Ramos (cell line): ENCODE measurements at regions not wholly inside any gene's neighbourhood (a gene's known extent, or its start where the extent isn't known, plus 50 kb on each side); places are given as distances from the start of the nearest gene placed in this dataset.

ENCODE experiments used
- in situ Hi-C: fragments of 300-500 bp; cut with MboI; formaldehyde crosslinking; loops from one replicate; pipeline ENCODE4 v1.14.3; 2022; ENCODE audit warnings: low sequenced_read_pairs; ENCODE audit not compliant: unreplicated experiment

- in situ Hi-C loops = no loop called here
These were observed 503.9 kb downstream of the RASEF start for GRCh38 chr9:82558855-82559630.

DNA sequence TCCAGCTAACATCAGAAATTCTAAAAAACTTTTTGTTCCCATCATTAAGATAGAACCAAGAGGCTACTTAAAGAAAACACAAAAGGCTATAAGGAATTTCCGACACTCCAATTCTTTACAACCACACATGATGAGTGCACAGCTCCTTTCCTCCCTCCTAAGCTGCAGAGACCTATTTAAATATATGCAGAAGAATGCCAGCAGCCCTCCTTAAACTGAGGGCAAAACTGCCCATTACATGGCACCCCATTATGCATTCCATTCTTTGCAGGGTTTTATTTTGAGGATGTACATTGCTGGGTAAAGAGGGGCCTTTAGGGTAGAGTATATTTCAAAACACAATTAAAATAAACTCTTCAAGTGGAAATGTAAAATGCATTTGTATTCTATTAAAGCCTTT lies 502.9 kb downstream of the RASEF start:
- in situ Hi-C loops = no loop called here

DNA sequence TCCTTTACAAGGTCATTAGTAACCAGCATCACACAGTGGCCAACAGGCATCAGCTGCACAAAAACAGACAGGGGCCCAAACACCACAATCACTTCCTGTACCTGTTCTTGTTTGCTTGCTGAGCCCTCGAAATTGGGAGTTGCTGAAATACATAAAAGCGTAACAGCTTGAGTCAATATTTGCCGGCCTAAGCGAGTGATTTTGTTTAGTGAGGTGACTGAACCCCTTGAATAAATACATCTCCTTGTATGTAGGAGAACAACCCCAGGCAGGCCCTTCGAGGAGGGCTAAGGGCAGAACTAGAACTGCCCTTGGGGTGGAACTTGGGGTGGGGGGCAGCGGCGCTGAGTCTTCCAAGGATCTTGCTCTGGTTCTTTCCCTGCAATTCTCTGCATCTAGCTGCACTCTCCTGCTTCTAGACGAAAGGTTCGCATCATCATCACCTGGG lies 502.5 kb downstream of the RASEF start:
- in situ Hi-C loops = no loop called here

DNA sequence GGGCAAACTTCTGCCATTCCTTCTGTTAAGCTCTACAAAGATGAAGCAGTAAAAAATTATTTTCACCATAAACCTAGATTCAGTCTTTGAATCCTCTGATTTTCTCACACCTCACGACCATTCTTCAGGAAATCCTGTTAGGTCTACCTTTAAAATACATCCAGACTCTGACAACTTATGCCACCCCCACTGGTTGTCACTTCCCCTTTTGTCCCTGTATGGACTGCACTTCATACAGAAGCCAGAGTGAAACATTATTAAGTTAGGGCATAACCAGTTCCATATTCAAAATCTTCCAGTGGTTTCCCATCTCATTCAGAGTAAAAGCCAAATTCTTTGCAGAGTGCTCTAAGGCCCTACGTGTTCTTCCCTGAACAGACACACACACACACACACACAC lies 499.8 kb downstream of the RASEF start:
- in situ Hi-C loops = no loop called here

GRCh38 chr9:82563841-82564240 lies 499.1 kb downstream of the RASEF start:
- in situ Hi-C loops = no loop called here

- in situ Hi-C loops = no loop called here
These were observed 497.6 kb downstream of the RASEF start for GRCh38 chr9:82565188-82565969.

GRCh38 chr9:82567953-82568352 lies 495.0 kb downstream of the RASEF start:
- in situ Hi-C loops = no loop called here

- in situ Hi-C loops = no loop called here
These were observed 492.7 kb downstream of the RASEF start for GRCh38 chr9:82570226-82570625.

GRCh38 chr9:82571540-82571939 lies 491.4 kb downstream of the RASEF start:
- in situ Hi-C loops = no loop called here

DNA sequence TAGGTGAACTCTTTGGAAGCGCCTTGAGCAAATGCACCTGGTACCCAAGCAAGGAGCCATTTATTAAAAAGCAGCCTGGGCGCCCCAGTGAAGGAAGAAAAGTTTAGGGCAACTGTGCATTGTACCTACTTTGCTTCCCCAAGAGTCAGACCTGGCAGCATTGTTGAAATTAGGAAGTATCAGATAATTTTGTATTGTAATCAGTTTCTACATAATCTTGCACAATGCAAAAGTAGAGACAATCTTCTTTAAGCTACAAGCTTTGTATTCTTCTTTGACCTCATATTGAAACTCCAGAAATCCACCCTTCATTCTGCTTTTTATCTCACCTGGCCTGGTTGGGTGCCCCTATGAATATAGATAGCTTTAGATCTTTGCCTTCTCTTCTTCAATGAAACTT lies 490.8 kb downstream of the RASEF start:
- in situ Hi-C loops = no loop called here

- in situ Hi-C loops = no loop called here
These were observed 488.0 kb downstream of the RASEF start for GRCh38 chr9:82574911-82575310.

DNA sequence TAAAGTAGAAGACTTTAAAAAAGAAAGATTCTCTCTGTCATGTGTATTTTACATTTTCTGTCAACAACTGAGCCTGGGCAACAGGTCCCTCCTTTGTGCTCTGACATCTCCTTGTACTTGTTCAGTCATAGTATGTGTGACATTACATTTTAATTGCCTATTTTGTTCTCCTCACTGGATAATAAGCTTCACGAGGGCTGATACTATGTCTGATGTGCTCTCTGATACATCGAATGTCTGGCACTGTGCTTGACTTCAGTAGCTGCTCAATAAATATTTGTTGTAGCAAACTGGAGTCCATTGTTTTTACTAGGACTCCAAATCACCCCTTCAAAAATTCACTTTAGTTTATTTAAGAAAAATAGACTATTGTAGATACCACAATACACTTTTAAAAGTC lies 482.0 kb downstream of the RASEF start:
- in situ Hi-C loops = no loop called here

DNA sequence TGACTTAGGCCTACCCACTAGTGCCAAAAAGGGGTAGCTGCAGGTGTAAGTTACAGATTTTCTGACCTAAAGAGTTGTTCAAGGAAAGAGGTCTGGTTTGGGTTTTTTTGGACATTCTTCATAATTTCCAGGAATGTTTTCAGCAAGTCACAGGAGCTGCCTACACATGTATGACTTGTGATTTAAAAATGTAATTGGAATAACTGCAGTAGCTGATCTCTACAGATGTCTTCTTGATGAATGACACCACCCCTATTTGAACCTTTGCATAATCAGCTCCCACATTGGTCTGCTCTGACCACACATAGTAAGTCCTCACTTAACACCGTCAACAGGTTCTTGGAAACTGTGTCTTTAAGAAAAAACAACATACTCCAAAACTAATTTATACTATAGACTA lies 481.4 kb downstream of the RASEF start:
- in situ Hi-C loops = no loop called here

DNA sequence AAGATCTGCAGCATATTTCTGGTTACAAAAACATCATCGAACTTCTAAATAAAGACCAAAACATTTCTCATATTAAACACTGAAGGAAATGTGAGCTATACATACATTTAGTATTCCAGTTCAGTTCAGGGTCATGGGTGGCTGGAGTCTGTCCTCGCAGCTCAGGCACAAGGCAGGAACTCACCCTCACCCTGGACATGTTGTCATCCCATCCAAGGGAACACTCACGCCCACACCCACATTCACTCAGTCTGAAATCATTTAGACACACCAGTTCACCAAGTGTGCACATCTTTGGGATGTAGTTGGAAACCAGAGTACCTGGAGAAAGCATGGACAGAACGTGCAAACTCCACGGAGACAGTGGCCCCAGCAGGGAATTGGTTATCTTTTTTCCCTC lies 481.0 kb downstream of the RASEF start:
- in situ Hi-C loops = no loop called here

- in situ Hi-C loops = no loop called here
These were observed 480.2 kb downstream of the RASEF start for GRCh38 chr9:82582693-82583092.

- in situ Hi-C loops = no loop called here
These were observed 479.4 kb downstream of the RASEF start for GRCh38 chr9:82583524-82583923.

DNA sequence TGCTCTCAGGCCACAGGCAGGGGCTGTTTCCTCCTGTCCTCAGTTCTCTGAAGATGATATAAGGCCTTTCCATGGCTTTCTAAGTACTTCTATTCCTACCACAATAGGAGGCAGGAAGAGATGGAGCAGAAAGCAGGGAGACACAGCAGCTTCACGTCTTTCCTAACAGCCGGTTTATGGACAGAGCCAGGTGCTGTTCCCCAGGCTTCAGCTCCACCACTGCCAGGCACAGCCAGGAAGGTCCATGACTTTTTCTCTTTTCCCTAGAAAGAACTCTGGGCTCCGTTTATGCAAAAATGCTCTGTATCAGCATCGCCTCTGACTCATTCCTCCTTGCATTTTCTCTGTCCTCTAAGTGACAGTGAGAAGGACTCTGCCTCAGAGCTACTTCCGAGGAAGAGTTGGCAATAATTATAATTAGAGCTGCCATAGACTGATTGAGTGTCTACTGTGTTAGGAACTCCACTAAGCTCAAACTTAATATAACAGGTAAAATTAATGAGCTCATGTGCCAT lies 478.5 kb downstream of the RASEF start:
- in situ Hi-C loops = no loop called here

- in situ Hi-C loops = no loop called here
These were observed 476.0 kb downstream of the RASEF start for GRCh38 chr9:82586918-82587356.

GRCh38 chr9:82588301-82589180 lies 474.4 kb downstream of the RASEF start:
- in situ Hi-C loops = no loop called here

DNA sequence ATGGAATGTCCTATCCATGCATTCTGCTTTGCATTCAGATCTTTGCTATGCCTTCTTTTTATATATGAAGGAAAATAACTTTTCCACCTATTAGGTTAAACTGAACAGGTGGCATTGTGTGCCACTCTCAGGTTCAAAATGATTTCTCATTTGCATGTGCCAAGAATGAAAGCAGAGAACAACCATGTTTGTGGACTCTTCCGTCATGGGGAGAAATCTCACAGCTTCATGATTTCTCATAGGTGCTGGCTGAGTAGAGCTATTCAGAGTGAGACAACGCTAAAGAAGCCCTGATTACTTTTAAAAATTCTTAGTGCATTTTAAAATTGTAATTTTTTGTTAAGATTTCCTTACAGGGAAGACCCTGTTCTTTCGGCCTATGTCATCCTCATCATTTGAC lies 472.1 kb downstream of the RASEF start:
- in situ Hi-C loops = no loop called here
